ENCODE measurements at regions not wholly inside any gene's neighbourhood (a gene's known extent, or its start where the extent isn't known, plus 50 kb on each side); places are given as distances from the start of the nearest gene placed in this dataset.

- DNase-seq (ENCODE audit: low read depth in 2 of 2, low spot score in 1 of 2), result no peak
Observed at GRCh38 chr20:39943336-39943735, 745.7 kb downstream of the MAFB start.

GRCh38 chr20:39941245-39941644 is 747.8 kb downstream of the MAFB start:
- DNase-seq (ENCODE audit: low read depth in 2 of 2, low spot score in 1 of 2), result no peak

- no peak for DNase-seq (ENCODE audit: low read depth in 2 of 2, low spot score in 1 of 2)
Observed at GRCh38 chr20:39939241-39939865, 749.7 kb downstream of the MAFB start.

- no peak for DNase-seq (ENCODE audit: low read depth in 2 of 2, low spot score in 1 of 2)
Observed at GRCh38 chr20:39936401-39936800, 752.6 kb downstream of the MAFB start.

- DNase-seq (ENCODE audit: low read depth in 2 of 2, low spot score in 1 of 2), result no peak
Observed at GRCh38 chr20:39935901-39936300, 753.1 kb downstream of the MAFB start.

GRCh38 chr20:39916236-39916765 is 772.7 kb downstream of the MAFB start:
- DNase-seq (ENCODE audit: low read depth in 2 of 2, low spot score in 1 of 2), result no peak

GRCh38 chr20:39913274-39913673 is 775.8 kb downstream of the MAFB start:
- no peak for DNase-seq (ENCODE audit: low read depth in 2 of 2, low spot score in 1 of 2)

GRCh38 chr20:39911497-39911896 is 777.5 kb downstream of the MAFB start:
- DNase-seq (ENCODE audit: low read depth in 2 of 2, low spot score in 1 of 2), result no peak

- no peak for DNase-seq (ENCODE audit: low read depth in 2 of 2, low spot score in 1 of 2)
Observed at GRCh38 chr20:39910536-39910935, 778.5 kb downstream of the MAFB start.

- no peak for DNase-seq (ENCODE audit: low read depth in 2 of 2, low spot score in 1 of 2)
Observed at GRCh38 chr20:39909447-39909846, 779.6 kb downstream of the MAFB start.

- DNase-seq (ENCODE audit: low read depth in 2 of 2, low spot score in 1 of 2), result no peak
Observed at GRCh38 chr20:39904476-39905112, 784.4 kb downstream of the MAFB start.

GRCh38 chr20:39903806-39904465 is 785.1 kb downstream of the MAFB start:
- no peak for DNase-seq (ENCODE audit: low read depth in 2 of 2, low spot score in 1 of 2)

- no peak for DNase-seq (ENCODE audit: low read depth in 2 of 2, low spot score in 1 of 2)
Observed at GRCh38 chr20:39899881-39900280, 789.2 kb downstream of the MAFB start.

- no peak for DNase-seq (ENCODE audit: low read depth in 2 of 2, low spot score in 1 of 2)
Observed at GRCh38 chr20:39898467-39898852, 790.6 kb downstream of the MAFB start.

GRCh38 chr20:39897781-39898466 is 791.1 kb downstream of the MAFB start:
- no peak for DNase-seq (ENCODE audit: low read depth in 2 of 2, low spot score in 1 of 2)

- no peak for DNase-seq (ENCODE audit: low read depth in 2 of 2, low spot score in 1 of 2)
Observed at GRCh38 chr20:39897058-39897457, 792.0 kb downstream of the MAFB start.

GRCh38 chr20:39894067-39894466 is 795.0 kb downstream of the MAFB start:
- DNase-seq (ENCODE audit: low read depth in 2 of 2, low spot score in 1 of 2), result no peak

GRCh38 chr20:39893003-39893685 is 795.9 kb downstream of the MAFB start:
- no peak for DNase-seq (ENCODE audit: low read depth in 2 of 2, low spot score in 1 of 2)

- no peak for DNase-seq (ENCODE audit: low read depth in 2 of 2, low spot score in 1 of 2)
Observed at GRCh38 chr20:39890697-39891096, 798.3 kb downstream of the MAFB start.

GRCh38 chr20:39888310-39888709 is 800.7 kb downstream of the MAFB start:
- no peak for DNase-seq (ENCODE audit: low read depth in 2 of 2, low spot score in 1 of 2)

- DNase-seq (ENCODE audit: low read depth in 2 of 2, low spot score in 1 of 2), result no peak
Observed at GRCh38 chr20:39886650-39887190, 802.3 kb downstream of the MAFB start.

Data from stimulated activated CD8-positive, alpha-beta memory T cell treated with anti-CD3 and anti-CD28 coated beads, Interleukin-4, amount 100 ng/mL, for 1 hour (primary cell).